ENCODE measurements at regions not wholly inside any gene's neighbourhood (a gene's known extent, or its start where the extent isn't known, plus 50 kb on each side); places are given as distances from the start of the nearest gene placed in this dataset.

DNA sequence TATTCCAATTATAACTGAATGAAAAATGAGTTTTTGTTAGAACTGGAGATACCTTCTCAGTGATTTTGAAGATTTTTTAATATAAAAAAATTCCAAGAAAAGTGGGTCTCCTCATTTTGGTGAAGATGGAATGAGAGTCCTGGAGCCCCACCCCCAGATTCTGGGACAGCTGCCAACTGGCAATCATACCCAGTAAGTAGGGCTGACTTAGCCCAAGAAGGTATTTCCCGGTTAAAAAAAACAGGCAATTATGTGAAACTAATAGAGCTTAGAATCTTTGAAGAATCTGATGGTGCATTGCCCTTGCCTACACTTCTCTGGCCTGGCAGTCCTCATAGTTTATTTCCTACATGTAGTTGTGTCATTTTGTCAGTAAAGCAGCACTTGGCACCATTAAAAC, 52.8 kb upstream of the VWDE start:
- peak; percentile 77 for DNase-seq (ENCODE audit: low read depth, low spot score)

GRCh38 chr7:12458520-12459131, 55.0 kb upstream of the VWDE start:
- peak; percentile 73 for DNase-seq (ENCODE audit: low read depth, low spot score)

GRCh38 chr7:12467837-12468236, 64.2 kb upstream of the VWDE start:
- DNase-seq (ENCODE audit: low read depth, low spot score), result no peak

GRCh38 chr7:12469568-12469967, 65.9 kb upstream of the VWDE start:
- no peak for DNase-seq (ENCODE audit: low read depth, low spot score)

- DNase-seq (ENCODE audit: low read depth, low spot score), result no peak
Measured at GRCh38 chr7:12470930-12471329, 67.3 kb upstream of the VWDE start.

- DNase-seq (ENCODE audit: low read depth, low spot score), result no peak
Measured at GRCh38 chr7:12474035-12474434, 70.4 kb upstream of the VWDE start.

DNA sequence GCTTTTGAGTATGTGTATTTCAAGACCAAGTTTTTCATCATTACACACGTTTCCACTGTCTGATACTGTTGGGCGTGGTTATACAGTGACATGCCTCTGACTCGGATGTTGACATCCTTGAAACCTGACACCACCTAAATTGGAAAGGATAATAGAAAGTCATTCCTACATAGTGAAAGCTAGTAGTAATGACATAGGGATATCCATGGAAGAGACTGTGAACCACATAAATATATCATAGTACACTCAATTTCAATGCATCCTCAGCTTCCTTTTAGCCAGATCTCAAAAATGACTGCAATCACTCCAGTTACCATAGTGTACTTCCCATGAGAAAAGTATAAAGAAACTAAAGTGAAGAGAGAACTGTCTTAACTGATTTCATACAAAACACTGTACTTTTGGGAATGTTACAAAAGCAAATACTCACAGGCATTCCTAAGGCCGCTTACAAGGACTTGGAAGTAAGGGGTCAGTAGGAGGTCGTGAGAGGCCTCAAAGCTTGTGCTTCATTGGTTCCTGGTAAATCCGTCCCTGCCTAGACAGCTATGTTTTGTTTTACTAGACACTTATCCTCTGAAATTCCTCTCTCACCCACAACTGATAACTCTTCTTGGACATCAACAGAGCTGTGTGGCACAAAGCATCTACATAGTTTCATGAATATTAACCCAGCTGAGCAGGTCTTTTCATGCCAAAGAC, 71.8 kb upstream of the VWDE start:
- DNase-seq (ENCODE audit: low read depth, low spot score), result peak; percentile 83

GRCh38 chr7:12477620-12478019, 74.0 kb upstream of the VWDE start:
- DNase-seq (ENCODE audit: low read depth, low spot score), result no peak

GRCh38 chr7:12481722-12482121, 78.1 kb upstream of the VWDE start:
- no peak for DNase-seq (ENCODE audit: low read depth, low spot score)

- no peak for DNase-seq (ENCODE audit: low read depth, low spot score)
Measured at GRCh38 chr7:12485845-12486244, 82.2 kb upstream of the VWDE start.

- no peak for DNase-seq (ENCODE audit: low read depth, low spot score)
Measured at GRCh38 chr7:12488341-12488740, 82.2 kb upstream of the SCIN start.

DNA sequence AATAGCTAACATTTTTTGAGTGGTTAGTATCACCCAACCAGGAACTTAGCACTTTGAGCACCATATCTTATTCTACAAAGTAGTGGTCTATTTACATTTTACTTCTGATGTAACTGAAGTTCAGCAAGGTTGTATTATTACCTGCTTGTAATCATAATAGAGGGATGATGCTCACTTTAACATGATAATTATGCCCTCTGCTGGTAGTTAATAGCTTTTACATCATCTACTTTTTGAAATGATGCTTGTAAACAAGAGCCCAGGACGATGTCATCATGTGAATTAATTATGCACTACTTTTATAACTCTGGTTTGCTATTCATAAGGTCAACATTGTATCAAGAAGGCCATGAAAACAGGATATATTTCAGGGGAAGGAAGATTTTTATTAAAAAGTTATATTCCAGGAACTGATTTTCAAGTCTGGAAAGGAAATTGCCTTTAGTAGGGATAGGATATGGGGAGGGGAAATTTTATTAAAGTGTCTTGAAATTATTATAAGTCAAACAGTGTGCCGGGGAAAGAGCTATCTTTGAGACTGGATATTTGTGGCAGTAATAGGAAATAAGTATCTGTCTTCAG, 80.3 kb upstream of the SCIN start:
- DNase-seq (ENCODE audit: low read depth, low spot score), result peak; percentile 39

GRCh38 chr7:12490940-12491339, 79.6 kb upstream of the SCIN start:
- no peak for DNase-seq (ENCODE audit: low read depth, low spot score)

DNA sequence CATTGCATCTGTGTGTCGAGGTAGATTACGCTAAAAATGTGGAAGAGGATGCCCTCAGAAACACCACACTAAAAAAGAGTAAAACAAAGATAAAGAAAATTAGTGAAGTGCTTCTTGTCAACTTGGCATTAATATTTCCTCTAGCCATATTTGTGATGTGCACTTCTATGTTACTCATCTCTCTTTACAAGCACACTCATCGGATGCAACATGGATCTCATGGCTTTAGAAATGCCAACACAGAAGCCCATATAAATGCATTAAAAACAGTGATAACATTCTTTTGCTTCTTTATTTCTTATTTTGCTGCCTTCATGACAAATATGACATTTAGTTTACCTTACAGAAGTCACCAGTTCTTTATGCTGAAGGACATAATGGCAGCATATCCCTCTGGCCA, 79.0 kb upstream of the SCIN start:
- no peak for DNase-seq (ENCODE audit: low read depth, low spot score)

- DNase-seq (ENCODE audit: low read depth, low spot score), result peak; percentile 39
Measured at GRCh38 chr7:12493407-12493806, 77.1 kb upstream of the SCIN start.

- peak; percentile 19 for DNase-seq (ENCODE audit: low read depth, low spot score)
Measured at GRCh38 chr7:12493863-12494686, 76.4 kb upstream of the SCIN start.

- no peak for DNase-seq (ENCODE audit: low read depth, low spot score)
Measured at GRCh38 chr7:12494687-12495024, 75.9 kb upstream of the SCIN start.

- peak; percentile 63 for DNase-seq (ENCODE audit: low read depth, low spot score)
Measured at GRCh38 chr7:12496901-12497674, 73.4 kb upstream of the SCIN start.

DNA sequence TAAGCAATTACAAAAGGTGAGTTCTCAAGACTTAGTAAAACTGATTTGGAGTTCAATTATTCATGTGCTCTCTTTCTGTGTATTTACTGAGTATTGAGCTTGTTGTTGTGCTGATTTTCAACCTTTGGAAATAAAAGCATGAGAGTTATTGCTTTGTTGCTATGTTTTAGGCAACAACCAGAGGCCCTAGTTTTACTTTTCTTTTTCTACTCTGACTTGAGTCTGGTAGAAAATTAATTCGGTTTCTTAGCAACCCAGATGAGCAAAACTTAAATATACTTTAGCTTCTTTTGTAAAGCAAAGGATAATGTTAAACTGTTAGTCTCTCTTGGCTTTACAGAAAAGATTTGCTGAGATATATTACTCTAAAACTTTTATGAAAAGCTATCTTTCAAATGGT, 66.4 kb upstream of the SCIN start:
- no peak for DNase-seq (ENCODE audit: low read depth, low spot score)

GRCh38 chr7:12508005-12508404, 62.5 kb upstream of the SCIN start:
- DNase-seq (ENCODE audit: low read depth, low spot score), result no peak

- no peak for DNase-seq (ENCODE audit: low read depth, low spot score)
Measured at GRCh38 chr7:12508554-12508953, 62.0 kb upstream of the SCIN start.

GRCh38 chr7:12517451-12517850, 53.1 kb upstream of the SCIN start:
- DNase-seq (ENCODE audit: low read depth, low spot score), result no peak
